GM12891 (cell line): ENCODE measurements at regions not wholly inside any gene's neighbourhood (a gene's known extent, or its start where the extent isn't known, plus 50 kb on each side); places are given as distances from the start of the nearest gene placed in this dataset.

ENCODE experiments used
- DNase-seq: peaks from one replicate; pipeline ENCODE4 v3.0.0; 2011; ENCODE audit warnings: low spot score; ENCODE audit not compliant: insufficient read length
- FAIRE-seq: peaks from 2 replicates; lab custom pipeline; 2011; peaks lifted over from hg19 to GRCh38; lab: Jason Lieb, UNC
- PAX5 ChIP-seq: IDR thresholded peaks from 2 replicates; pipeline ENCODE4 v1.6.1; 2011; ENCODE audit warnings: low read length, moderate library complexity, mild to moderate bottlenecking; ENCODE audit not compliant: insufficient read depth, severe bottlenecking
- POLR2A ChIP-seq: IDR thresholded peaks from 2 replicates; pipeline ENCODE4 v1.6.1; 2011; ENCODE audit warnings: low read depth, low read length, control low read depth
- POLR2AphosphoS5 ChIP-seq: IDR thresholded peaks from 2 replicates; pipeline ENCODE4 v1.6.1; 2011; ENCODE audit warnings: low read depth, low read length, control low read depth
- POU2F2 ChIP-seq: IDR thresholded peaks from 2 replicates; pipeline ENCODE4 v1.6.1; 2011; ENCODE audit warnings: low read depth, mild to moderate bottlenecking, control low read depth, low read length, moderate library complexity
- SPI1 ChIP-seq: IDR thresholded peaks from 2 replicates; pipeline ENCODE4 v1.6.1; 2011; ENCODE audit warnings: low read depth, low read length, control low read depth
- TAF1 ChIP-seq: IDR thresholded peaks from 2 replicates; pipeline ENCODE4 v1.6.1; 2011; ENCODE audit warnings: low read depth, low read length, control low read depth

DNA sequence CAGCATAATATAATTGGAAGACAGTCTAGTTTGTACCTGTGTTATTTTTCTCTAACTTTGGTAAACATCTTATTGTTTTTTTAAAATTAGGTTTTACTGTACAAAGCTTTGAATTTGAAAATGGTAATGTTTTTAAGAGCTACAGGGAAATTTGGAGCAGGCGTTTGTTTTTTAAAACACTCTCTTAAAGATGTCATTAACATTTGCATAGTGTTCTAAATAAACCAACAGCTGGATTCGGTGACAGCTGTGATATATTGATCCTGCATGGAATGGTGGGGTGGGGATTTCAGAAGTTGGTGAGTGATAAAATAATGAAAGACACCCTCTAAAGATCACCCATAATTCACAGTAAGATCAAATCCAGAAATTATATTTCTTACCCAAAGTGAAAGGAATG is 97.9 kb upstream of the PRL start:
- FAIRE-seq (no peak), DNase-seq (no peak)
- no peak for TF ChIP-seq POU2F2
- TF ChIP-seq POLR2AphosphoS5, result no peak
- no peak for TF ChIP-seq TAF1

DNA sequence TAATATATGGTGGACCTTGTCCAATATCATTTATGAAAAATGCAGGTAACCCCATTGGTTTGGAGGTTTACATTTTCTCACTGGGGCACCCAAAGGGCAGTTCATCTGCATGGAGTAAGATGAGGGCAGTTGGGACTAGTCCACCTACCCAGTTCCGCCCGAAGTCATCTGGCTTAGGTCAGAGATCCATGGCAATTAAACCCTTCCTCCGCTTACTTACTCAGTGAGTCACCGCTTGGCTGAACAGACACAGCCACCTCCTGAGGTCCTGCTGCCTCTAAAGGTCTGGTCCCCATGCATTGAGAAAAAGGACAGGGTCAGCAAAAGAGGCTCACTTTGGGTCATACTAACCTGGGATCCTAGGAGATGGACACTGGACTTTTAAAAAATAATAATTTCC is 102.9 kb upstream of the PRL start:
- FAIRE-seq (no peak), DNase-seq (no peak)
- TF ChIP-seq POU2F2 (no peak), POLR2A (no peak), SPI1 (no peak), POLR2AphosphoS5 (no peak), TAF1 (no peak), PAX5 (no peak)

DNA sequence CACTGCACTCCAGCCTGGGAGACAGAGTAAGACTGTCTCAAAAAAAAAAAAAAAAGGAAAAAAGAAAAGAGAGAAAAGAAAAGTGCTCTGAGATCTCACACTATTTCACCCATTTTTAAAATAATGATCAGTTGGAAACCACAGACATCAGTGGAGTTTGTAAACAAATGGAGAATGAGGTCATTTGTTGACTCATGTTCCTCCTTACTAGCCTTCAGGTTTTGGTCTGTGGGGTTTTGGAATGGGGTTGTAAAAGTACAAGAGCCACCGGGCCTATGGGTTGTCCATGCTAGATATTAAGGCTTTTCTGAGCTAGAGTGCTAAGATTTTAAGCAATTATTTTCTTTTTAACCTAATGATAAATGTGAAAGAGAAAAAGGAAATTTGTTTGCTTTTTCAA is 104.4 kb upstream of the PRL start:
- no peak for DNase-seq
- no peak for TF ChIP-seq POU2F2
- TF ChIP-seq TAF1, result no peak
- no peak for TF ChIP-seq PAX5
- TF ChIP-seq POLR2A, result no peak
- TF ChIP-seq POLR2AphosphoS5, result no peak
- TF ChIP-seq SPI1, result no peak
- no peak for FAIRE-seq

DNA sequence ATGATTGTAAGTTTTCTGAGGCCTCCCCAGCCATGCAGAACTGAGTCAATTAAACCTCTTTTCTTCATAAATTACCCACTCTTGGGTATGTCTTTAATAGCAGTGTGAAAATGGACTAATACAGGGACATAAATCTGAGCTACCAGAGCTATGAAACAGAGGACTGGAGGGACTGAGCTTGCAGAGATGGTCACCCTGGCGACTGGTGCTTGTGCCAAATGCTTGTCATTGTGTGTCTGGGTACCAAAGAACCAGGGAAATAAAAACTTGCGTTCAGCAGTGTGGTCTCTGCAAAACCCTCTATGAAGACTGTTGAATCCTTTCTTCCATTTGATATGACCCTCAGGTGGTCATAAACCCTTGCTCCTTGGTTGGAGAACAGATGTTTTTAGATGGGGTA is 105.1 kb upstream of the PRL start:
- no peak for TF ChIP-seq PAX5
- no peak for TF ChIP-seq POLR2AphosphoS5
- no peak for TF ChIP-seq SPI1
- TF ChIP-seq POLR2A, result no peak
- no peak for TF ChIP-seq TAF1
- no peak for TF ChIP-seq POU2F2
- FAIRE-seq (no peak), DNase-seq (no peak)

DNA sequence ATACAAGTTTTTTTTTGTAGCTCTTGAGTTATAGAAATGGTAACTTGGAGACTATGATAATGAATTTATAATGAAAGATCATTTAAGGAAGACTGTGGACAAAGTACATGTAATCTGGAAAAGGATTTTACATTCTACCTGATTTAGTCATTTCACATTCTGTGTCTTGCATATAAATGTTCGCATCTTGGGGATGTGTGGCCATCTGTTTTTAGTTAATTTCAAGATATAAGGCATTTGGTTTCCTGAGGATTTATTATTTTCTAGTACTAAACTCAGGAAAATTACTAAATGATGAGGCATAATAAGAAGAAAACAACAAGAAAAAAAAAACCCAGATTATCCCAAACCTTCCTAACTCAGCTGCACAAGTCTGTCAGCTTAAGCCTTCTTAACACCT is 112.7 kb upstream of the PRL start:
- FAIRE-seq (no peak), DNase-seq (no peak)
- TF ChIP-seq PAX5 (no peak), SPI1 (no peak), POLR2A (no peak), POLR2AphosphoS5 (no peak), POU2F2 (no peak), TAF1 (no peak)

DNA sequence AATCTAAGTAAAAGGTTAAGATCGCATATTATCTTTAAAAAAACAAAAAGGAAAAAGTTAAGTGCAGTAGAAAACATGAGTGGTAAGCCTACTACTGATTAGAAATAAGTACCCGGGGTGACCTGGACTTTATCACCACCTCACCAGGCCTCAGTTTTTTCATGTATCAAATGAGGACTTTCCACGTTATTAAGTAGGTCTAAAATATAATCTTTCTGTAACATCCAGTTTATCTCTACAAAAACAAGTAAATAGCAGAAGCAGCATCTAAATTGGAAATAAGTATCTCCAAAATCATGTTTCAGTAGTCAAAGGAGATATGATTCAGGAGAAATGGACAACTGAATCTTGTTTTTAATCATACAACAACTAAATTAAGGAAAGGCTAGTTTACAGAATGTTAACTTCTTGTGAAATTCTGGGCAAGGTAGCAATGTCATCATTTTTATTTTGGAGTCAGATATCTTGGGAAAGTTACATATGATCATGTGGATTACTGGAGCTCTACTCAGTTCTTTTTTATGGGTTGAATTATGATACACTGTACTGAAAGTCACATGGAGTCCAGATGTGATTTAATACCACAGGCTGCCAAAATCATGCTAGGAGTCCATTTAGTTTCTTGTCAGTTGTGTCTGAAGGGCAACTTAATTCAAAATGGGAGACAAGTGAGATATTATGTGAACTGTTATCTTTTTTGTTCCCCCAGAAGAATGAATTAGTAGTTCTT is 114.7 kb upstream of the PRL start:
- no peak for FAIRE-seq
- DNase-seq, result no peak
- TF ChIP-seq PAX5 (no peak), POLR2AphosphoS5 (no peak), POU2F2 (no peak), POLR2A (no peak), SPI1 (no peak), TAF1 (no peak)

DNA sequence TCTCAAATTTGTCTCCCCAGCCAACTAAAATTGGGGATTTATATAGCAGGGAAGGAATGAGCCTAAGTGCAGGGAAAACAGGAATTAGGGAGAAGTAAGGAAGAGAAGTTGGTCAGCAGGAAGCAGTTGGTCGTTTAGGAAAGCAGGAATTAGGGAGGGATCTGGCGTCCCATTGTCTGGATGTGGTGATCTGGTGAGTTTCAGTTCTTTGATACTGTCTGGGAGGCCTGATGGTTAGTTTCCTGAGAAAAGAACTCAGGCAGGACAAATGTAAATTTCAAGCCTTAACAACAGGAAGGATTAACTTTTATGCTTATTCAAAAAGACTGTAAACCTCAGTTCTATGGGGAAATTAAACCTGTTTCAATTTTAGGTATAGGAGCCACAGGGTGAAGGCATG is 116.2 kb upstream of the PRL start:
- no peak for FAIRE-seq
- no peak for TF ChIP-seq PAX5
- no peak for TF ChIP-seq POLR2AphosphoS5
- no peak for TF ChIP-seq POU2F2
- TF ChIP-seq POLR2A, result no peak
- no peak for TF ChIP-seq SPI1
- no peak for TF ChIP-seq TAF1
- DNase-seq, result no peak

DNA sequence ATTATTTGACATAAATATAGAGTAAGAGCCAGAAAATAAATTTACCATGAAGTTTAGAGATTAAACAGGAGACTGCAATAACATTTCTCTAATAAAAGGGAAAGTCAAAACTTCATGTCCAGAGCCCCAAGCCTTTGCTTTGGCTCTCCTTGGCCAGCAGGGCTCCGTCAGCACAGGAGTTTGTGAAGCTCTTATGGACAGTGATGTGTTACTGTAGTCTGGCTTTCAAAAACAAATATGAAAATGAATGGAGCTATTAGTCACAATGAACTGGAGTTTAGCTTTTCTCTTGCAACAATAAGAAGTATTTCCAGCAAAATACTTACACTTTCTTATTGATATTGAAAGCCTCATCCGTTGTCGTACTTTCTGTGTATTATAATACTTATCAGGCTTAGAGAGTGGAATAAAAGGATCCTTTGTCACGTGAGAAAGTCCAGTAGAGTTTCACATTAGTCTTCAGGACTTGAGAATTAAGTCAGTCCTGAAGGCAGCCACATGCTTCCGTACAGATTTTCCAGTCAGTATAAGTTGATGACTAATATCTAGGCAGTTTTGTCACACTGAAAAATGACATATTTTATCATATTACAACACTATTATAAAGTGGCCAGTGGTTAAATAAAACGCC is 117.0 kb upstream of the PRL start:
- FAIRE-seq (no peak), DNase-seq (no peak)
- TF ChIP-seq TAF1, result no peak
- TF ChIP-seq PAX5, result no peak
- no peak for TF ChIP-seq POLR2A
- no peak for TF ChIP-seq SPI1
- TF ChIP-seq POU2F2, result no peak
- TF ChIP-seq POLR2AphosphoS5, result no peak

DNA sequence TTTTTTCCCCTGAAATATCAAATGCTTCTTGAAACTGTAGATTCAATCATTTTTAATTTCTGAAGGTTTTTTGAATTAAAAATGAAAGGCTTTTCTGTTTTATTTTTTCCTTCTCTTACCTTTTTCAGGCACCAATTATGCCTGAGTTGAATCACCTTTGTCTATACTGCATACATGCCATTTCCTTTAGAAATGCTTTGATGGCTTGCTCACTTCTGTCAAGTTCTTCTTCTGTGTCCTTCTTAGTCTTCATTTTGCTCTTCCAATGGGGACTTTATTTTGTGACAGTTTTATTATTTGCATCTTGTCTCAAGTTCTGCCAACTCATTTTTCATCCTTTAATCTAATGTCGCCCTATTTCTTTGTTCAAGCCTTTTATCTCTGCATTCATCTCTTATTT is 121.9 kb upstream of the PRL start:
- TF ChIP-seq POLR2AphosphoS5 (no peak), POU2F2 (no peak), SPI1 (no peak), TAF1 (no peak), PAX5 (no peak), POLR2A (no peak)
- no peak for FAIRE-seq
- no peak for DNase-seq
